AG08396 (cell line): ENCODE measurements at regions not wholly inside any gene's neighbourhood (a gene's known extent, or its start where the extent isn't known, plus 50 kb on each side); places are given as distances from the start of the nearest gene placed in this dataset.
"Not testable (repeated sequence)": the region's sequence is repeated elsewhere in the genome, so short reads cannot be mapped to it uniquely, and the experiment has no call there.

Experiments used
- DNase-seq: peaks from one replicate; pipeline ENCODE4 v3.0.0; 2012; ENCODE audit warnings: low spot score, mixed read lengths

DNA sequence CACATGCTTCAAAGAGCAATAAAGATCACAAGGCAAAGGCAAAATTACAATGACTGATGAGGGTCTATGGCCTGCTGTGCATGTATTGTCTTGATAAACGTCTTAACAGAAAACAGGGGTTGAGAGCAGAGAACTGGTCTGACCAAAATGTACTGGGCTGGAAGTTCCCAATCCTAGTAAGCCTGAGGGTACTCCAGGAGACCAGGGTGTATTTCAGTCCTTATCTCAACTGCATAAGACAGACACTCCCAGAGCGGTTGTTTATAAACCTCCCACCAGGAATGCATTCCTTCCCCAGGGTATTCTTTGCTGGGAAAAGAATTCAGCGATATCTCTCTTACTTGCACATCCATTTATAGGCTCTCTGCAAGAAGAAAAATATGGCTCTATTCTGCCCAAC is 521.8 kb upstream of the GNPDA2 start:
- DNase-seq, result not testable (repeated sequence)

DNA sequence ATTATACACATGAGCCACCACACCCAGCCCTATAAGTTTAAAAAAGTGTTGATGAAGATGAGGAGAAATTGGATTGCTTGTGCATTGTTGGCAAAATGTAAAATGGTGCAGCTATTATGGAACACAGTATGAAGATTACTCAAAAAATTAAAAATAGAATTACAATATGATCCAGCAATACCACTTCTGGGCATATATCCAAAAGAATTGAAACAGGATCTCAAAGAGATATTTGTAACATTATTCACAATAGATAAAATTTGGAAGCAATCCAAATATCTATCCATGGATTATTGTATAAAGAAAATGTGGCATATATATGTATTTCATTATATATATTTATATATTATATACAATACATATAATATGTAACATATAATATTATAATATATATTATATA is 515.6 kb upstream of the GNPDA2 start:
- DNase-seq, result no peak

DNA sequence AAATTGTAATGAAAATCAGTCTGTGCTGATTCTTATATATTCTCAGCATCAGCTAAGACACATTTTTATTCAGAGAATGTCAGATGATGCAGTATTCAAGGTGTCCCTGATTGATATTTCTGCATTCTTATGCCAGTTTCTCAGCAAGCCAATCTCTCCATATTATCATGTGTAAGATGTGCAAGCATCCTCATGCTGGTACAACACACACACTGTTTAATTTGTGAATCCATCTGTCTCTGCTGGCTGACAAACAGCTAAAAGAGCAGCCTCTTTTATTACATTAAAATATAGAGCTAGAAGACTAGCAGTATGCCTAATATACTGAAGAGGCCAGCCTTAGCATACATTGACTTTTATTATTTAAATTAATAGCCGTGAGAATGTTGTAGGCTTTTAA is 502.9 kb upstream of the GNPDA2 start:
- DNase-seq, result no peak

DNA sequence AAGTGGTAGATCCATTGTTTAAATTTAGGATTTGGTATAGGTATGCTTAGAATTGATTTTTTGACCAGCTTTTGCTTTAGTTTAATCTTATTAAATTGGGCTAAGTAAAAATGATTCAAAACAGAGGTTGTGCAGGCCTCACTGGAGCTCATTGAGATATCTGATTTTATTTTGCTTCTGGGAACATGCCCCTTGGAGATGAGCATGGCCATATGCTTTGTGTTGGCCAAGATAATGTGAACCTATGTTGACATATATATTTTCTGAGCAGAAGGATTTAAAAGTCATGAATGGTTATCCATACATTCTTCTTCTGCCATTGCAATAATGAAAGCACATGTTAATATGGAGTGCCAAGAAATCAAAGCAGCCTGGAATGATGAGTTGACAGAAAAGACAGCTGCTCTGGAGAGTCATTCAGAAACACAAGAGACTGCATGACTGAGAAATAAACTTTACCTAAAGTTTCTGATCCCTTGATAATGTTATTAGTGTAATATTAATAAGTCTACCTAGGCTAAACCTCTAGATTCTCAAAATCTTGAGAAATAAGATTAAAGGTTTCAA is 489.7 kb upstream of the GNPDA2 start:
- no peak for DNase-seq

DNA sequence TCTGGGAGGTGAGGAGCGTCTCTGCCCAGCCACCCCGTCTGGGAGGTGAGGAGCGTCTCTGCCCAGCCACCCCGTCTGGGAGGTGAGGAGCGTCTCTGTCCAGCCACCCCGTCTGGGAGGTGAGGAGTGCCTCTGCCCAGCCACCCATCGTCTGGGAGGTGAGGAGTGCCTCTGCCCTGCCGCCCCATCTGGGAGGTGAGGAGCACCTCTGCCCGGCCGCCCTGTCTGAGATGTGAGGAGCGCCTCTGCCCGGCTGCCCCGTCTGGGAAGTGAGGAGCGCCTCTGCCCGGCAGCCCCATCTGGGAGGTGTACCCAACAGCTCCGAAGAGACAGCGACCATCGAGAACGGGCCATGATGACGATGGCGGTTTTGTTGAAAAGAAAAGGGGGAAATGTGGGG is 482.1 kb upstream of the GNPDA2 start:
- not testable (repeated sequence) for DNase-seq

DNA sequence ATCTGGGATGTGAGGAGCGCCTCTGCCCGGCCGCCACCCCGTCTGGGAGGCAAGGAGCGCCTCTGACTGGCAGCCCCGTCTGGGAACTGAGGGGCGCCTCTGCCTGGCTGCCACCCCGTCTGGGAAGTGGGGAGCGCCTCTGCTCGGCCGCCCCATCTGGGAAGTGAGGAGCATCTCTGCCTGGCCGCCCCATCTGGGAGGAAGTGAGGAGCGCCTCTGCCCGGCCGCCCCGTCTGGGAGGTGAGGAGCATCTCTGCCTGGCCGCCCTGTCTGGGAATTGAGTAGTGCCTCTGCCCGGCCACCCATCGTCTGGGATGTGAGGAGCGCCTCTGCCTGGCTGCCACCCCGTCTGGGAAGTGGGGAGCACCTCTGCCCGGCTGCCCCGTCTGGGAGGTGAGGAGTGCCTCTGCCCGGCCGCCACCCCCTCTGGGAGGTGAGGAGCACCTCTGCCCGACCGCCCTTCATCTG is 481.5 kb upstream of the GNPDA2 start:
- DNase-seq, result not testable (repeated sequence)

DNA sequence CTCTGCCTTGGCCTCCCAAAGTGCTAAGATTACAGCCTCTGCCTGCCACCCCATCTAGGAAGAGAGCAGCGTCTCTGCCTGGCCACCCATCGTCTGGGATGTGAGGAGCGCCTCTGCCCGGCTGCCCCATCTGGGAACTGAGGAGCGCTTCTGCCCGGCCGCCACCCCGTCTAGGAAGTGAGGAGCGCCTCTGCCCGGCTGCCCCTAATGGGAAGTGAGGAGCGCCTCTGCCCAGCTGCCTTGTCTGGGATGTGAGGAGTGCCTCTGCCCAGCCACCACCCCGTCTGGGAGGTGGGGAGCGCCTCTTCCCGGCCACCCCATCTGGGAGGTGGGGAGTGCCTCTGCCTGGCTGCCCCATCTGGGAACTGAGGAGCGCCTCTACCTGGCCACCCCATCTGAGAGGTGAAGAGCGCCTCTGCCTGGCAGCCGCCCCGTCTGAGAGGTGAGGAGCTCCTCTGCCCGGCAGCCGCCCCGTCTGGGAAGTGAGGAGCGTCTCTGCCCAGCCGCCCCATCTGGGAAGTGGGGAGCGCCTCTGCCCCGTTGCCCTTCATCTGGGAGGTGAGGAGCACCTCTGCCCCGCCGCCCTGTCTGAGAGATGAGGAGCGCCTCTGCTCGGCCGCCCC is 481.0 kb upstream of the GNPDA2 start:
- DNase-seq, result not testable (repeated sequence)

DNA sequence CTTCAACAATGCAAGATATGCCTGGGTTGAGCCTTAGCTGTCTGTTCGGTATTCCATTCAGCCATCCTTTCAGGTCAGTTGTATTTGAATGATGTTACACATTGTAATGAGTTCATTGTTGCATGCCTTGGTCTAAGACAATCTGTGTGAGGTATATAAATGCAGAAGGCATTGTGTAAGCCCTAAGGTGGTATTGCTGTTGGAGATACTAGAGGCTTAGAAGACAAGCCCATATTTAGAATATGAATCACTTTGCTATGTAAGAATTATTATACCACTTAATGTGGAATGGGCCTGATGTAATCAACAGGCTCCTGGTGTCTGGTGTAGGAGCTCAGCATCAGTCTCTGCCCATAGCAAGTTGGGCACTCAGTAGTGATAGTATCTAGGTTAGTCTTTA is 473.4 kb upstream of the GNPDA2 start:
- no peak for DNase-seq

DNA sequence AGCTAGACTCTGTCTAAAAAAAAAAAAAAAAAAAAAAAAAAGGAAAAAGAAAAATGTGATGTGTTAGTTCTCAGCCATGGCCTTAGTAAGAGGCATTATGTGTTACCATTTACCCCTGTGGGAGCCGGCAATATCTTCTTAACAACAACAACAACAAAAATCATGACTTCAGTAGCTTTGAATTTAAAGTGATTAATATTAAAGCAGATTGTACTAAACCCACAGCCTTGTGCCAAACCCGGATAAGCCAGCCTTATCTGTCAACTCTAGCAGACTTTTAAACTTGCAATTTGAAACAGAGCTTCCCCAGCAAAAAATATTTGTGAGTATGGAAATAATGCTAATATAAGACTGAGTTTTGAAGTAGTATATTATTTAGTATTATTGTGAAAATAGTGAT is 462.1 kb upstream of the GNPDA2 start:
- DNase-seq, result no peak

DNA sequence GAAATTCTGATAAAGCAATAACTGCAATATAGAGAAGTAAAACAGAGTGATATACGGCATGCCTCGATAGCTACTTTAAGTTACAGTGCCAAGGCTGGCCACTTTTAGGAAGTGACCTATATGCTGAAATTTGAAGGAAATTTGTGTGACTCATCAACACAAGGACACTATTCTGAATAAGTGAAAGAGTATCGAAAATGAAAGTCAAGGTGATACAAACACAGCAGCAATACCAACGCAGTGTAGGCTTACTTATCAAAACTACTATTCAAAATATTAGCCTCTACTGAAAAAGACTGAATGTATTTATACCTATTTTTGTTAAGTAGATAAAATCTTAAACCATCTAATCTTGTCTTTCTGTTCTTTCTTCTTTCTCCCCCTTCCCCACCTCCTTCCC is 459.9 kb upstream of the GNPDA2 start:
- DNase-seq, result no peak

DNA sequence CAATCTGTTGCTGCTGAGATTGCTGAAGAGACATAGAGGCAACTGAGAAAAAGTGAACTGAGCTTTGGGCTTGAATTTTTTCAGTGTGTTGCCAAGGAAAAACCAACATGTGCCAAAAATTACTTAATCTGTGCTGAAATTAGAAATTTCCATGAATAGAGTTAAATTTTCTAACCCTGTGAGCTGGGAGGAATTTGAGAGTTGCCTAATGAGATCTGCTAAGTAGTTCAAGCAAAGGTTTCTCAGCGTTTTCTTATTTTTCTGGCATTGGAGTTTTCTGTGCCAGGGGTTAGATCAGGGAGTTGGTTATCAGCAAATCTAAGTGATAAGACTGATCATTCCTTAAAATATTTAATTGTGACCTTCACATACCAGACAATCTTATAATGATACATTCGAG is 457.5 kb upstream of the GNPDA2 start:
- no peak for DNase-seq

DNA sequence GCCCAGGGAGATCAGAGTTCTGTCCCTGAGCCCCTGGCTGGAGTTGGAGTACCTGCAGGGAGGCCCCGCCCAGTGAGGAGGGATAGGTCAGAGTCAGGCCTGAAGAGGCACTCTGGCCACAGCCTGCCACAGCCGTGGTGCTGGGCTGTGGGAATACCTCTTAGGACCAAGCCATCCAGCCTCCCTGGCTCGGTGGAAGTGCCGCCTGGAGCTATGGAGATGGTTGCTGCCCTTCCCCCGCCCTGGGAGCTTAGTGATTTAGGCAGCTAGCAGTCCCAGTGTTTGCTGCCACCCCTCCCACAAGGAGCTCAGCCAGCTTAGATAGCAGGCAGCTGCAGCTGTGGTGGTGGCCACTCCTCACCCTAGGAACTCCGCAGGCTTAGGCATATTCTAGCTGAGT is 446.3 kb upstream of the GNPDA2 start:
- DNase-seq, result no peak

DNA sequence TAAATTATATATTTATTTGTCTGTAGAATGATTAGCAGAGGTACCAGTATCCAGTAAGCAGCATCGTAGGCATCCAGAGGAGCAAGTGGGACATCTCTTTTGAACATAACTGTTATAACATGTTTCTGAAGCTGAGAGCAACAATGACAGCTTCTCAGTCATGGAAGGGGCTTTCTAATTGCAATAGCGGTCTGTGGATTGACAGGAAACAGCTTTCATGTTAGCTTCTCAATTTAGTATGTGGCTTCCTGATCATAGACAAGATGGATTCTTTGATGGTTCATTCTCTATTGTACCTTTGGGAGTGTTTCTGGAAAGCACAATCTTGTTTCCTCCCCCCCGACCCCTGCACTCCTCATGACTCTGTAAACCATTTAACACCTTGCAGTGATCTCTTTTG is 434.6 kb upstream of the GNPDA2 start:
- DNase-seq, result no peak

DNA sequence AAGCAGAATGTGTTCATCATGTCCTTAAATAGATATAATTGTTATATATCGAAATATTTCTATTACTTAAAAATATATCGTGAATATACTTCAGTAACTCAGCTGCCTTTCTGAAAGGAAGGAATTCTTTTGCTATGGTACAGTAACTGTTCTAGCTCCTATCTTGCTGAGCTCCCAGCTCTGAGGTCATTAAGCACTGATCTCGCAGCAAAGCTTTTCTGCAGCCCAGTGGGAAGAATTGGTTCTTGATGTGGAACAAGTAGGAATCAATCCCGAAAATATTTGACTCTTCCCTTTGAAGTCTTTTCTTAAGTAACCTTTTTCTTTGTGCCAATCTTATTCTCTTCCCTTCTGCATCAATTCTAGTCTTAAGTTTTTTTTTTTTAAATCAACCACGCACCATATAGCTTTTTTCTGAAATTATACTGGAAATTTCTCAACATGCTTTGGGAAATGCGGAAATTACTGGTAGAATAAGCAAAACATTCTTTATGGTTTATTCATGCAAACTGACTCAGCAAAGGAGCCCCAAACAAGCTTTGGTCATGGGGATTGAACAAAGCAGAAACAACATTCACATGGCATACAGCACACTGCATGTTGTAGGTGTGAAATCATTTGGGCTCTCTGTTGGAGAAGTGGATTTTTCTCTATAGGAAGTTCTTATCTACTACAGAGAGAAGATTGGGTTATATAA is 428.9 kb upstream of the GNPDA2 start:
- DNase-seq, result no peak

DNA sequence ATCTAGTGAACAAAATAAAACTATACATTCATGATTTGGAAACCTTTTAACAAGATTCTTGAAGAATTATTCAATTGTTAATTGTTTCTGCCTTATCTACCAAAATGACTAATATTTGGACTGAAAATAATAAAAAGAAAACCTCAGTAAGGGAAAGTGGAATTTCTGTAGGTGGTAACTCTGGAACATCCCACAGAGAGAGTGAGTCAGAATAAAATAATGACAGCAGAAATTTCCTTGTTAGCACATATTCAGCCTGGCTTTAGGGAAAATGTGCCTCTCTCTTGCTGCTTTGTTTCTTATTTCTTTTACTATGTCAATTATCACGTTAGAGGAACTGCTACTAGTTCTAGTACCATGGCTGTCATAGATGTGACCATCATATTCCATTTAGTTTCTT is 421.5 kb upstream of the GNPDA2 start:
- DNase-seq, result no peak

DNA sequence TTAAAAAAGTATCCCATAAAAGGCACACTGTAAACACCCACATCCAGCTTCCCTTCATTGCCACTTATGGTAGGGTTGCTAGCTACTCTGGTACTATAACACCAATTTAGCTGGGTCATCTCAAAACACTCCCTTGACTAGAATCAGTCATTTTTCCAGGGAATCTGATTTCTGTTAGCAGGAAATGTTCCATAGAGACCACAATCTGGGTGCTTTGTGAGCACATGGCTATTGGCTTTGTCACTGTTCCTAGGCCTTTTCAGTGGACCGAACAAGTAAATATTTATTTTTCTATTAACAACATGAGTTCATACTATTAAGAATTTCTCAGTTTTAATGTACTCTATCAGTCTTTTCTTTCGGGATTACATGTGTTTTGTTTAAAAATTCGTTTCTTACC is 404.7 kb upstream of the GNPDA2 start:
- DNase-seq, result no peak

DNA sequence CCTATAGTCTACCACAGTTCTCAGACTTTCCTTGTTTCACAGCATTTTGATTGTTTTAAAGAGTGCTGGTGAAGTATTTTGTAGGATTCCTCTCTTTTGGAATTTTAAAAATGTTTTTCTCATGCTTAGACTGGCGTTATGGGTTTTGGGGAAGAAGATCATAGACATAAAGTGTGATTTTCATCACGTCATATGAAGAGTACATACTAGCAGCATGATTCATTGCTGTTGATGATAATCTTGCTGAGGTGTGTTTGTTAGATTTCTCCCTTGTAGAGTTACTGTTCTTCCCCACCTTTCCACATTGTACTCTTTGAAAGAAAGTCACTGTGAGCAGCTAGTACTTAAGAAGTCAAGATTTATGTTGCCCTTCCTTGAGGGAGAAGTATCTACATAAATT is 396.1 kb upstream of the GNPDA2 start:
- DNase-seq, result no peak

DNA sequence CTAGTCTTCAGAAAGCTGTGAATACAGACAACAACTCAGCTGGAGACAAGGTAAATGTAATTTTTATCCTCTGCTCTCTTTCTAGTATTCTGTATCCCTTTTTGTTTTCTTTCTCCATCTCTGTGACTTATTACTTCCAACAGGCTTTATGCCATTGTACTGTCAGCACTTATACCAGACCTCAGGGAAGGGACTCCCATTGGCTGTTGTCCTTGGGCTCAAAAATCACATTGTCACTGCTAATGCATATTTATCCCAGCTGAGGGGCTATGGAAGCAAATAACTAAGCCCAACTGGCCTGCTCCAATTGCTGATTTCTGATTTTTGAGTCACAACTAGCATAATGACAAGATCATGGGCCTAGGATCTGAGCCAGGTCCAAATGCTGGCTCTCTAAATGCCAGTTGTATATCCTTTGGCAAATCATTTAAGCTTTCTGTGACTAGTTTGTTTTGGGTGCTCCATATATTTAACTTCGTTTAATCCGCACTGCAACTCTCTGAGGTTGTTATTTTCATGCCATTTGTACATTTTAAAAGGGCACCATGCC is 395.1 kb upstream of the GNPDA2 start:
- no peak for DNase-seq

DNA sequence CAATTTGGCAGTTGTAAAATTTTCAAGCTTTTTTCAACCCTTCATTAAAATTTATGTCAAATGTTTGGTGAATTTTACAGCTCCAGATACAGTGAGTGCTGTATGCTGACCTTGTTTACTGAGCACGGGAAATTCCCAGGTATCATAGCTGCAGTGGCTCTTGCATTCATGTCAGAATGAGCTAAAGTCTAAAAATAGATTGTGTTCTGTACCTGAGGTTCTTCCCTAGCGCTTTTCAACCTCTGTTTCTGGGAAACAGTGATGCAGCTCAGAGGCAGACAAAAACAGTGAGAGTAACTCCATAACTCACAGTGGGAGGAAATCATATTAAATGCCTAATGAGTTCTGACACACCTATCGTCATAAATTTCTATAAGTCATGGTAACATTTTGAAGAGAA is 393.8 kb upstream of the GNPDA2 start:
- DNase-seq, result no peak

DNA sequence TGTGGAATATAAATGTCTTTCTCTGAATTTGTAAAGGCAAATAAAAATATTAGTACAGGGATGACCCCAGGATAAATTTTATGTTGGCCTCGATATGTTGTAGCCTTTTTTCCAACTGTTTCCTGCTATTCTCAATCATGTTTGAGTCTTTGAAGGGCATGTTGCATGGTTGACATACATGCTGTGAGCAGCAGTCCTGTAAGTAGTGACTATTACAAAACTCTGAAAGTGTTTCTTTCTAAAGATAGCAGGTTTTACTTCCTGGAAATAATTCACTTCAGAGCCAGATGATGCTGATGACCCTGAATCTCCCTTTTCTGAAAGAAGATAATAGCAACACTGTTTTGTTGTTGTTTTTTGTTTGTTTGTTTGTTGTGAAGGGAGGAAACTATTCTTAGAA is 393.0 kb upstream of the GNPDA2 start:
- DNase-seq, result no peak

DNA sequence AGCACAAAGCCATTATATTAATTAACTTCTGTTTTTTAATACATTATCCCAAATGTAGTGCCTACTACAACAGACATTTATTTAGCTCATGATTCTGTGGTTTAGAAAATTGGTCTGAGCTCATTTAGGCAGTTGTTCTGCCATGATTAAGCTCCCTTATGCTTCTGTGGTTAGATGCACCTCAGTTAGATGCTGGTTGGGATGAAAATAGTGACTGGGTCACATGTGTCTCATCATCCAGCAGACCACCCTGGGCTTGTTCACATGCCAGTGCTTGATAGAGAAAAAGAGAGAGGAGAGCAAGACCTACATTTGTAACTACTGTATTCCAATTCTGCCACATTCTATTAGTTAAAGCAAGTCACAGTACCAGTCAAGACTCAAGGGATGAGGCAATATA is 376.4 kb upstream of the GNPDA2 start:
- no peak for DNase-seq

DNA sequence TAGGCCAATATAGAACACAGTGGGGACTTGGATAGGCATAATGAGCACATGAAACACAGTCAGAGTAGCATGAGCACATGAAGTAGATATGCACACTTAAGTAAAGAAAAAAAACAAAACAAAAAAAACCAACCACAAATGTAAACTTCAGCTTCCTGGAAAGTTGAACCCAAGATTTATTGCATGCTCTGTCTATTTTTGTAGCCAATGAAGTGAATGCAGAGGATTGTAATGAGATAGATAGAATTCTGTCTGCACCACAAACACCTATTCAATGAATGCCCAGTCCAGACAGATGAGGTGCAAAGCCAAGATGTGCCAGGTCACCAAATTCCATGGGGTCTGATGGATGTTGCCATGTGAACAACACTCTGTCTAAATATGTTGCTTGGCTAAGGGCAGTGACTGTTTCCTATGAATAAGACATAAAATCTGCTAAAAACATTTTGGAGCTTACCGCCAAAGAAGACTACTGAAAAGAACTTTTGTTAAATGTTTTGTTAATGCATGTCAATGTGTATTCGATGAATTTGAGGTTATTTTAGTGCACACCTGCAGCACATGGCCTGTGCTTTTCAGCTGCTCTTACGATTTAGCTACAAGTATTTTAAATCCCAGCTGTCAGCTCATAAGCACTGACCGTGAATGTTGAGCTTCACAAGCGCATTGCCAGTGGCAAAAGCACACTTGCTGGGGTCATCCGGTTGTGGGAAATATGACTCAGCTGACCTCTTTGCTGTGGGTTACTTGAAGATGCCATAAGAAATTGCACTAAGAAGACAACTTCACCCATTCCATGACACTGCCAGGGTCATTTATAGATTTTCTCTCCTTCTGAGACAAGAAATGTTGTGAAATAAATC is 374.8 kb upstream of the GNPDA2 start:
- DNase-seq, result no peak
